Mucosa of rectum (tissue), 2 donors: ENCODE measurements at regions not wholly inside any gene's neighbourhood (a gene's known extent, or its start where the extent isn't known, plus 50 kb on each side); places are given as distances from the start of the nearest gene placed in this dataset.
"Not testable (repeated sequence)": the region's sequence is repeated elsewhere in the genome, so short reads cannot be mapped to it uniquely, and the experiment has no call there.

Source experiments
- H3K27ac ChIP-seq, 2 donors: one replicate each; pipeline ENCODE4 v1.7.0; 2013; ENCODE audit warnings: inconsistent platforms in 2 of 2, low read depth in 2 of 2, low read length in 2 of 2
- H3K27me3 ChIP-seq, 2 donors: one replicate each; pipeline ENCODE4 v1.7.0; 2013; ENCODE audit warnings: low read length in 2 of 2; ENCODE audit not compliant: control insufficient read depth in 2 of 2, insufficient read depth in 2 of 2
- H3K36me3 ChIP-seq, 2 donors: one replicate each; pipeline ENCODE4 v1.7.0; 2013; ENCODE audit warnings: low read length in 2 of 2; ENCODE audit not compliant: control insufficient read depth in 2 of 2, insufficient read depth in 2 of 2
- H3K4me1 ChIP-seq, 2 donors: one replicate each; pipeline ENCODE4 v1.7.0; 2013; ENCODE audit warnings: low read length in 2 of 2, mild to moderate bottlenecking in 1 of 2; ENCODE audit not compliant: control insufficient read depth in 2 of 2, insufficient read depth in 2 of 2
- H3K4me3 ChIP-seq, 2 donors: one replicate each; pipeline ENCODE4 v1.7.0; 2013; ENCODE audit warnings: low read length in 2 of 2
- H3K9ac ChIP-seq, 2 donors: one replicate each; pipeline ENCODE4 v1.7.0; 2013; ENCODE audit warnings: low read length in 2 of 2, low read depth in 1 of 2, mild to moderate bottlenecking in 1 of 2
- H3K9me3 ChIP-seq, 2 donors: one replicate each; pipeline ENCODE4 v1.7.0; 2013; ENCODE audit warnings: low read length in 2 of 2; ENCODE audit not compliant: control insufficient read depth in 2 of 2
- donor health status: healthy.
- donor health status: Normal muscosa, but diverticular disease.

DNA sequence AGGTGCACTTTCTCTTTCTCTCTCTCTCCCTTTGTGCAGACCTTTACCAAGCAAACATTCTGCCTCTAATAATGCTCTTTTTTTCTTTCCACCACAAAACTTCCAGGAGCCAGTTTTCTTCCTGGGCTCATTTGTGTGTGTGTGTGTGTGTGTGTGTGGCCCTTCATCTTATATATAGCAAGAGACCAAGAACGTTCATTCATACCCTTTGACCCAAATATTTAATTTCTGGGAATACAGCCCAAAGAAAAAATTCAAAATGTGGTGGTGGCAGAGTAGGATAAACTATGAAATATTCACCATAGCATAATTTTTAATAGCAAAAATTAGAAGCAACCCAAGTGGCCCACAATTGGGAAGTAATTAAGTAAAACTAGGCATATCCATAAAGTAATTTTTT is 398.9 kb downstream of the IGSF11 start:
- H3K4me3 ChIP-seq: no peak overlapping the region
- H3K27ac ChIP-seq: no peak overlapping the region

DNA sequence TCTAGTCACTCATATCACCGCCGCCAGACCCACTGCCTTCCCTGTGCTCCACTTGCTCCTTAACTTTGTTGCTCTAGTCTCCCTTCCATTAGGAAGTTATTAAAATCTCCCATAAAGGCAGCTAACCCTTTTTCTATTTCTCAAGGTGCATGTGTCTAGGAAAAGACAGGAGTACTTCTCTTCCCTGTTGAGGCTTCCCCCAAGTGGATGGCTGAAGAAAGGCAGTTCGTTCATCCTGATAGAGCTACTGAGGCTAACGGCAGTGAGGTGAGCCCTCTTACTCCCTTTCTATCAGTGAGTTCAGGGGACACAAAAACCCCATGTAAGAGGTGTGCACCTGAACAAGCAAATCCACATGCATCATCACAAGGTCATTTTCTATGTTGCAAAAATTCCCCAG is 397.8 kb downstream of the IGSF11 start:
- Histone ChIP-seq H3K9me3 (no peaks in the 10 kb centered on the region), H3K27ac (no peak overlapping the region), H3K4me1 (no peaks in the 10 kb centered on the region), H3K27me3 (no peaks in the 10 kb centered on the region), H3K9ac (no peak overlapping the region), H3K36me3 (no peaks in the 10 kb centered on the region), H3K4me3 (no peak overlapping the region)

More for the DNA sequence above, 398.9 kb downstream of the IGSF11 start:
- Histone ChIP-seq H3K9me3 (no peaks in the 10 kb centered on the region), H3K9ac (no peak overlapping the region), H3K36me3 (no peaks in the 10 kb centered on the region), H3K4me1 (no peaks in the 10 kb centered on the region), H3K27me3 (no peaks in the 10 kb centered on the region)

GRCh38 chr3:118637846-118638245 is 396.8 kb downstream of the IGSF11 start:
- Histone ChIP-seq H3K36me3 (no peaks in the 10 kb centered on the region), H3K4me3 (no peak overlapping the region), H3K9me3 (no peaks in the 10 kb centered on the region), H3K27ac (no peak overlapping the region), H3K4me1 (no peaks in the 10 kb centered on the region), H3K9ac (no peak overlapping the region), H3K27me3 (no peaks in the 10 kb centered on the region)

DNA sequence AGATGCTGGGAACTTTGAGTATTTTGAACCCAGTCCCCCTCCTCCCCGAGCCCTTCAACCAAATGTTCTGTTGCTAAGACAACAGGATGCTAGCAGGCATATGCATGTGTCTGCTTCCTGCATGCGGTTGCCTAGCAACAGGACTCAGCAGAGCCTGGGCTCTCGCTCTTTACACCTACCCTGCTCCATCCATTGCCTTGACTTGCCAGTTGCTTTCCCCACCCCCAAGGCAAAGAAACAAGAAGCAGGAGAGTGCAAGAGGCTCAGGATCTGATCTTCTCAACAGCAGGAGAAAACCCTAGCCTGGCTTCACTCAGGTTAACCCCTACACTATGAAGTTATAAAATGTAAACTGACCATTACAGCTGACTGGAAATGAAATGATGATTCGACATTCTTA is 393.0 kb downstream of the IGSF11 start:
- H3K36me3 ChIP-seq: no peaks in the 10 kb centered on the region
- no peak overlapping the region for H3K27ac ChIP-seq
- no peaks in the 10 kb centered on the region for H3K9me3 ChIP-seq
- no peak overlapping the region for H3K4me3 ChIP-seq
- no peak overlapping the region for H3K9ac ChIP-seq
- no peaks in the 10 kb centered on the region for H3K27me3 ChIP-seq
- H3K4me1 ChIP-seq: no peaks in the 10 kb centered on the region

DNA sequence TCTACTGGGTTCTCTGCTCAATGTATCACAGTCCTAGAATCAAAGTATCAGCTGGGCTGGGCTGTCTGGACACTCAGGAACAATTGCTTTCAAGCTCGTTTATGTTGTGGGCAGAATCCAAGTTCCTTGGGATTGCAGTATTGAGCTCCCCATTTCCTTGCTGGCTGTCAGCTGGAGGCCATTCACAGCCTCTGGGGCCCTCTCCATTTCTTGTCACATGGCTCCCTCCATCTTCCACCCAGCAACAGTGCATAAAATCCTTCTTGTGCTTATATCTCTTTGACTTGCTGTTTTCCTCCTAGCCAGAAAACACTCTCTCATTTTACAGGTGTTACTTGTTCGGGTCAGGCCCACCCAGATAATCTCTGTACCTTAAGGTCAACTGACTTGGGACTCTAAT is 363.5 kb downstream of the IGSF11 start:
- H3K9ac ChIP-seq: no peak overlapping the region
- no peaks in the 10 kb centered on the region for H3K9me3 ChIP-seq
- no peak overlapping the region for H3K27ac ChIP-seq
- no peak overlapping the region for H3K4me3 ChIP-seq
- H3K36me3 ChIP-seq: no peaks in the 10 kb centered on the region
- H3K4me1 ChIP-seq: no peaks in the 10 kb centered on the region
- no peaks in the 10 kb centered on the region for H3K27me3 ChIP-seq

GRCh38 chr3:118675305-118675704 is 359.3 kb downstream of the IGSF11 start:
- Histone ChIP-seq H3K4me3 (no peak overlapping the region), H3K4me1 (no peaks in the 10 kb centered on the region), H3K27ac (no peak overlapping the region), H3K27me3 (no peaks in the 10 kb centered on the region), H3K36me3 (no peaks in the 10 kb centered on the region), H3K9me3 (no peaks in the 10 kb centered on the region), H3K9ac (no peak overlapping the region)

- not testable (repeated sequence) for H3K4me3 ChIP-seq, H3K4me1 ChIP-seq, H3K9me3 ChIP-seq, H3K27me3 ChIP-seq, H3K9ac ChIP-seq, H3K27ac ChIP-seq, H3K36me3 ChIP-seq
Observed at GRCh38 chr3:118678663-118679062, 356.0 kb downstream of the IGSF11 start.

DNA sequence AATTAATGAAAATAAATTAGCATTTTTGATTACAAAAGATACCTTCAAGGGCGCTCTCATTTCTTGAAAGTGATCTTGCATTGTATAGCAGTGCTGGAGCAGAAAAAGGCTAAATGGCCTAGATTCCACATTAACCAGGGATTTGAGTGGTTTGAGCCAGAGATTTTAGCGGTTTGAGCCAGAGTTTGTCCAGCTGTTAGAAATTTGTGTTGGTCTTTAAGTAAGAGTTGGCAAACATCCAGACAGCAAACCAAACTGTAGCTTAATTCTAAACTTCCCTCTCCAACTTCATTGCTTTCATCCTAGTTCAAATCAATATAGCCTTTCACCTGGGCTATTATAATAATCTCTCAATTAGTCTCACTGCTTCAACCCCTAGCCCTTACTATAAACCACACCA is 351.7 kb downstream of the IGSF11 start:
- Histone ChIP-seq H3K4me1 (no peaks in the 10 kb centered on the region), H3K27me3 (no peaks in the 10 kb centered on the region), H3K27ac (no peak overlapping the region), H3K9me3 (no peaks in the 10 kb centered on the region), H3K36me3 (no peaks in the 10 kb centered on the region), H3K4me3 (no peak overlapping the region), H3K9ac (no peak overlapping the region)

- Histone ChIP-seq H3K27me3 (no peaks in the 10 kb centered on the region), H3K9ac (no peak overlapping the region), H3K4me3 (no peak overlapping the region), H3K4me1 (no peaks in the 10 kb centered on the region), H3K27ac (no peak overlapping the region), H3K36me3 (no peaks in the 10 kb centered on the region), H3K9me3 (no peaks in the 10 kb centered on the region)
Observed at GRCh38 chr3:118683636-118684035, 351.0 kb downstream of the IGSF11 start.

- H3K9me3 ChIP-seq: no peaks in the 10 kb centered on the region
- no peak overlapping the region for H3K9ac ChIP-seq
- H3K4me1 ChIP-seq: no peaks in the 10 kb centered on the region
- H3K4me3 ChIP-seq: no peak overlapping the region
- no peak overlapping the region for H3K27ac ChIP-seq
- H3K27me3 ChIP-seq: no peaks in the 10 kb centered on the region
- H3K36me3 ChIP-seq: no peaks in the 10 kb centered on the region
Observed at GRCh38 chr3:118688396-118688884, 346.2 kb downstream of the IGSF11 start.

- Histone ChIP-seq H3K9ac (no peak overlapping the region), H3K4me1 (no peaks in the 10 kb centered on the region), H3K27ac (no peak overlapping the region), H3K27me3 (no peaks in the 10 kb centered on the region), H3K9me3 (no peaks in the 10 kb centered on the region), H3K4me3 (no peak overlapping the region), H3K36me3 (no peaks in the 10 kb centered on the region)
Observed at GRCh38 chr3:118692416-118692815, 342.2 kb downstream of the IGSF11 start.
